ENCODE measurements at regions not wholly inside any gene's neighbourhood (a gene's known extent, or its start where the extent isn't known, plus 50 kb on each side); places are given as distances from the start of the nearest gene placed in this dataset.
"Not testable (repeated sequence)": the region's sequence is repeated elsewhere in the genome, so short reads cannot be mapped to it uniquely, and the experiment has no call there.

GRCh38 chrX:74063426-74064155, 211.1 kb upstream of the XIST start:
- in situ Hi-C loops (cut with HindIII; ENCODE audit: low sequenced_read_pairs): no loop called here
- no peak for DNase-seq (ENCODE audit: low read depth)
- no peak for TF ChIP-seq CTCF (IDR thresholded peaks at IDR 0.05; ENCODE audit: low read depth, low read length, missing control alignments)
- H3K4me3 ChIP-seq (ENCODE audit: low read depth, low read length): no peak overlapping the region

- DNase-seq (ENCODE audit: low read depth): no peak
- in situ Hi-C loops (cut with HindIII; ENCODE audit: low sequenced_read_pairs): no loop called here
- TF ChIP-seq CTCF (IDR thresholded peaks at IDR 0.05; ENCODE audit: low read depth, low read length, missing control alignments): no peak
Observed at GRCh38 chrX:74061879-74062278, 209.4 kb upstream of the XIST start.

GRCh38 chrX:74049126-74049525, 196.6 kb upstream of the XIST start:
- in situ Hi-C loops (cut with HindIII; ENCODE audit: low sequenced_read_pairs): no loop called here
- H3K4me3 ChIP-seq (ENCODE audit: low read depth, low read length): no peak overlapping the region
- TF ChIP-seq CTCF (IDR thresholded peaks at IDR 0.05; ENCODE audit: low read depth, low read length, missing control alignments): no peak
- no peak for DNase-seq (ENCODE audit: low read depth)

More at GRCh38 chrX:74061879-74062278, 209.4 kb upstream of the XIST start:
- H3K4me3 ChIP-seq (ENCODE audit: low read depth, low read length): no peak overlapping the region

- in situ Hi-C loops (cut with HindIII; ENCODE audit: low sequenced_read_pairs); DNase-seq (ENCODE audit: low read depth); H3K4me3 ChIP-seq (ENCODE audit: low read depth, low read length): not testable (repeated sequence)
Observed at GRCh38 chrX:74034066-74034465, 181.6 kb upstream of the XIST start.

GRCh38 chrX:74031527-74031926, 179.0 kb upstream of the XIST start:
- DNase-seq (ENCODE audit: low read depth); in situ Hi-C loops (cut with HindIII; ENCODE audit: low sequenced_read_pairs); H3K4me3 ChIP-seq (ENCODE audit: low read depth, low read length): not testable (repeated sequence)

GRCh38 chrX:74030766-74031165, 178.3 kb upstream of the XIST start:
- DNase-seq (ENCODE audit: low read depth); H3K4me3 ChIP-seq (ENCODE audit: low read depth, low read length); in situ Hi-C loops (cut with HindIII; ENCODE audit: low sequenced_read_pairs): not testable (repeated sequence)

GRCh38 chrX:74025145-74025544, 172.6 kb upstream of the XIST start:
- H3K4me3 ChIP-seq (ENCODE audit: low read depth, low read length); in situ Hi-C loops (cut with HindIII; ENCODE audit: low sequenced_read_pairs); DNase-seq (ENCODE audit: low read depth): not testable (repeated sequence)

DNA sequence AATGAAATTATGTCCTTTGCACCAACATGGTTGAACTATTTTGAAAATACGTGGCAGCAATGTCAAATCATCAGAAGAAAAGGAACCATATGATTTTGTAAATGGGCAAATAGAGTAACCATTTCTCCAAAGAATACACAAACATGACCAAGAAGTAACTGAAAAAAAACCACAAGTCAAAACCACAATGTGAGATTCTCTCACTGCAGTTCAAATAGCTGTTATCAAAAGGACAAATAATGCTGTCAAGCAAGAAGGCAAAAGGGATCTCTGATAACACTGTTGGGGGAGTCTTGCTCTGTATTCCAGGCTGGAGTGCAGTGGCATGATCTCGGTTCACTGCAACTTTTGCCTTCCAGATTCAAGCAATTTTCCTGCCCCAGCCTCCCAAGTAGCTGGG, 170.7 kb upstream of the XIST start:
- DNase-seq (ENCODE audit: low read depth): no peak
- no peak for TF ChIP-seq CTCF (IDR thresholded peaks at IDR 0.05; ENCODE audit: low read depth, low read length, missing control alignments)
- in situ Hi-C loops (cut with HindIII; ENCODE audit: low sequenced_read_pairs): loop anchor here (25.0 kb wide), 1 partner anchor 161 kb away; the partner anchor contains the start of gene XIST
- H3K4me3 ChIP-seq (ENCODE audit: low read depth, low read length): no peak overlapping the region

DNA sequence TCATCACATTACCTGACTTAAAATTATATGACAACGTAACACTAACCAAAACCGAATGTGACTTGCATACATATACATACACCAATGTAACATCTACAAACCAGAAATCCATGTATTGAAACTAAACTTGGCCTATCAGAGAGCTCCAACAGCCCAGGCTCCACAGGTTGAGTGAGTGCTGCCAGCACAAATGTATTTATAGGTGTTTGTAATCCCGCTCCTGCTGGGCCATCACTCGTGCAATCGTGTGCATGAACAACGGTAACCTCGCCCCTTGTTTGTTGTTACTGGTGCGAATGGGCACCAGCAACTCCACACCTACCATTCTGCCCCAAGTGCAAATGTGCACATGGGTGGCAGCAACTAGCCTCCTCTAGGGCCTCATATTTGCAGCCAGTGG, 165.7 kb upstream of the XIST start:
- DNase-seq (ENCODE audit: low read depth): no peak
- no peak for TF ChIP-seq CTCF (IDR thresholded peaks at IDR 0.05; ENCODE audit: low read depth, low read length, missing control alignments)
- in situ Hi-C loops (cut with HindIII; ENCODE audit: low sequenced_read_pairs): loop anchor here (25.0 kb wide), 1 partner anchor 156 kb away; the partner anchor contains the start of gene XIST
- no peak overlapping the region for H3K4me3 ChIP-seq (ENCODE audit: low read depth, low read length)

All from astrocyte of the cerebellum (primary cell).